AG04449 (cell line): ENCODE measurements at regions not wholly inside any gene's neighbourhood (a gene's known extent, or its start where the extent isn't known, plus 50 kb on each side); places are given as distances from the start of the nearest gene placed in this dataset.

ENCODE experiments used
- CTCF ChIA-PET: fragments of 350-600 bp; formaldehyde crosslinking; extraction: SDS; loops from one replicate; lab custom pipeline; 2021; ENCODE audit warnings: antibody characterized with exemption; lab: Yijun Ruan, JAX
- POLR2A ChIA-PET: fragments of 400-600, 350-600 bp; formaldehyde crosslinking; extraction: SDS; loops from one replicate; lab custom pipeline; 2020; ENCODE audit warnings: antibody characterized with exemption, inconsistent platforms; lab: Yijun Ruan, JAX
- DNase-seq: peaks from one replicate; pipeline ENCODE4 v3.0.0-alpha.2; 2010; ENCODE audit warnings: low read depth, low spot score
- H3K4me3 ChIP-seq: 2 replicates; pipeline ENCODE4 v1.5.1; 2011; ENCODE audit warnings: low read depth, mild to moderate bottlenecking, control low read depth, low read length
- CTCF ChIP-seq: IDR thresholded peaks from one replicate; pipeline ENCODE4 v1.5.1; 2011; ENCODE audit warnings: mild to moderate bottlenecking, moderate library complexity, low read length, control low read depth, inconsistent platforms; ENCODE audit not compliant: insufficient read depth; ENCODE audit errors: missing control alignments

GRCh38 chr2:51505533-51505932 is 473.6 kb upstream of the NRXN1 start:
- CTCF ChIA-PET, result no interaction called here
- TF ChIP-seq CTCF, result no peak
- DNase-seq, result no peak
- POLR2A ChIA-PET, result no interaction called here
- no peak overlapping the region for H3K4me3 ChIP-seq

- TF ChIP-seq CTCF, result no peak
- POLR2A ChIA-PET, result no interaction called here
- CTCF ChIA-PET, result no interaction called here
- no peak overlapping the region for H3K4me3 ChIP-seq
- DNase-seq, result no peak
Observed at GRCh38 chr2:51490576-51491234, 458.8 kb upstream of the NRXN1 start.

- no peak for TF ChIP-seq CTCF
- H3K4me3 ChIP-seq, result no peak overlapping the region
- CTCF ChIA-PET, result no interaction called here
- POLR2A ChIA-PET, result no interaction called here
- no peak for DNase-seq
Observed at GRCh38 chr2:51484605-51485004, 452.7 kb upstream of the NRXN1 start.

- no peak overlapping the region for H3K4me3 ChIP-seq
- TF ChIP-seq CTCF, result no peak
- ChIA-PET POLR2A (no interaction called here), CTCF (no interaction called here)
- DNase-seq, result no peak
Observed at GRCh38 chr2:51483720-51484119, 451.8 kb upstream of the NRXN1 start.

- ChIA-PET CTCF (interaction anchor here (0.8 to 1.4 kb wide), 2 partner anchors 13 to 1990 kb away, joined by 3 to 4 read pairs; no protein-coding TSS in a partner anchor), POLR2A (no interaction called here)
- TF ChIP-seq CTCF, result no peak
- no peak for DNase-seq
- H3K4me3 ChIP-seq, result no peak overlapping the region
Observed at GRCh38 chr2:51472783-51473182, 440.9 kb upstream of the NRXN1 start.

GRCh38 chr2:51472300-51472699 is 440.4 kb upstream of the NRXN1 start:
- CTCF ChIA-PET, result interaction anchor here (0.8 to 1.4 kb wide), 2 partner anchors 12 to 1990 kb away, joined by 3 to 4 read pairs; no protein-coding TSS in a partner anchor
- no peak for DNase-seq
- no peak overlapping the region for H3K4me3 ChIP-seq
- POLR2A ChIA-PET, result no interaction called here
- no peak for TF ChIP-seq CTCF
